OCI-LY1 (cell line): ENCODE measurements at regions not wholly inside any gene's neighbourhood (a gene's known extent, or its start where the extent isn't known, plus 50 kb on each side); places are given as distances from the start of the nearest gene placed in this dataset.

Experiments used
- EZH2 ChIP-seq: fragments of 200-600 bp; sonication (generic), shearing (Covaris generic); IDR thresholded peaks from 2 replicates; pipeline ENCODE4 v1.8.0; 2017; ENCODE audit warnings: borderline replicate concordance, mixed run types, mild to moderate bottlenecking, antibody characterized with exemption, low read length, moderate library complexity, mixed read lengths
- TF ChIP-seq, protein P1 (sequence below): fragments of 200-600 bp; sonication (generic), shearing (Covaris generic); IDR thresholded peaks from 2 replicates; pipeline ENCODE4 v1.5.1; 2017; ENCODE audit warnings: mild to moderate bottlenecking, antibody characterized with exemption, low read length, moderate library complexity, mixed read lengths

DNA sequence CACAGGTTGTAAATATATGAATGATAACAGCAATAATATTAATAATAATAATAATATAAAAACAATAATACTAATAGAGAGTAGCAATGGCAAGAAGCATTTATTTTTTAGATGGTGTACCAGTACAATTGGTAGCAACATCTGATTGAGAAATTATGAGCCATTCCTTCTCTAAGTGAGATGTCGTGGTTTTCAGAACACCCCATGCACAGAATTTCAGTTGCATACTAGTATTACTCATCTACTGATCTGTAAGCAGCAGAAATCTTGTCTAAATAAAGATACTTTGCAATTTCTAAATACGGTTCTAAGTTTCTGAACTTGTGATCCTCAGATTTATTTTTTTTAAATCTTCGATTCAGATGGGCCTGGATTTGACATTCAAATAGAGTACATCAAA is 788.0 kb upstream of the ATXN8OS start:
- TF ChIP-seq EZH2 = no peak
- TF ChIP-seq, protein P1, sequence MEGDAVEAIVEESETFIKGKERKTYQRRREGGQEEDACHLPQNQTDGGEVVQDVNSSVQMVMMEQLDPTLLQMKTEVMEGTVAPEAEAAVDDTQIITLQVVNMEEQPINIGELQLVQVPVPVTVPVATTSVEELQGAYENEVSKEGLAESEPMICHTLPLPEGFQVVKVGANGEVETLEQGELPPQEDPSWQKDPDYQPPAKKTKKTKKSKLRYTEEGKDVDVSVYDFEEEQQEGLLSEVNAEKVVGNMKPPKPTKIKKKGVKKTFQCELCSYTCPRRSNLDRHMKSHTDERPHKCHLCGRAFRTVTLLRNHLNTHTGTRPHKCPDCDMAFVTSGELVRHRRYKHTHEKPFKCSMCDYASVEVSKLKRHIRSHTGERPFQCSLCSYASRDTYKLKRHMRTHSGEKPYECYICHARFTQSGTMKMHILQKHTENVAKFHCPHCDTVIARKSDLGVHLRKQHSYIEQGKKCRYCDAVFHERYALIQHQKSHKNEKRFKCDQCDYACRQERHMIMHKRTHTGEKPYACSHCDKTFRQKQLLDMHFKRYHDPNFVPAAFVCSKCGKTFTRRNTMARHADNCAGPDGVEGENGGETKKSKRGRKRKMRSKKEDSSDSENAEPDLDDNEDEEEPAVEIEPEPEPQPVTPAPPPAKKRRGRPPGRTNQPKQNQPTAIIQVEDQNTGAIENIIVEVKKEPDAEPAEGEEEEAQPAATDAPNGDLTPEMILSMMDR = no peak
